Activated naive CD8-positive, alpha-beta T cell treated with anti-CD3 and anti-CD28 coated beads, Interleukin-2, amount 50 U/mL, for 24 hours (primary cell): ENCODE measurements at regions not wholly inside any gene's neighbourhood (a gene's known extent, or its start where the extent isn't known, plus 50 kb on each side); places are given as distances from the start of the nearest gene placed in this dataset.
"Not testable (repeated sequence)": the region's sequence is repeated elsewhere in the genome, so short reads cannot be mapped to it uniquely, and the experiment has no call there.

Experiments
- ATAC-seq: fragments of 150-1000 bp; cut with Tn5 transposase; one replicate; pipeline ENCODE4 v1.10.0; 2021
- DNase-seq: peaks from one replicate; pipeline ENCODE4 v3.0.0; 2021
- H3K27ac Mint-ChIP-seq: one replicate; pipeline ENCODE4 v1.8.0; 2021; ENCODE audit warnings: mild to moderate bottlenecking, mixed read lengths
- H3K27me3 Mint-ChIP-seq: one replicate; pipeline ENCODE4 v1.8.0; 2021; ENCODE audit warnings: mixed read lengths
- H3K36me3 Mint-ChIP-seq: one replicate; pipeline ENCODE4 v1.8.0; 2021; ENCODE audit warnings: low read depth, mixed read lengths
- H3K4me1 Mint-ChIP-seq: one replicate; pipeline ENCODE4 v1.8.0; 2021; ENCODE audit warnings: mixed read lengths
- H3K4me3 Mint-ChIP-seq: one replicate; pipeline ENCODE4 v1.8.0; 2021; ENCODE audit warnings: mild to moderate bottlenecking, moderate library complexity, mixed read lengths
- H3K9me3 Mint-ChIP-seq: one replicate; pipeline ENCODE4 v1.8.0; 2021; ENCODE audit warnings: mixed read lengths

GRCh38 chr4:77432717-77433417 lies 172.8 kb upstream of the CXCL13 start:
- Mint-ChIP-seq H3K36me3 (no peaks in the 10 kb centered on the region), H3K9me3 (no peaks in the 10 kb centered on the region), H3K27ac (no peak overlapping the region), H3K4me3 (no peak overlapping the region), H3K4me1 (peaks cover 13% of the 10 kb centered on the region), H3K27me3 (no peaks in the 10 kb centered on the region)
- ATAC-seq (no peak), DNase-seq (no peak)

DNA sequence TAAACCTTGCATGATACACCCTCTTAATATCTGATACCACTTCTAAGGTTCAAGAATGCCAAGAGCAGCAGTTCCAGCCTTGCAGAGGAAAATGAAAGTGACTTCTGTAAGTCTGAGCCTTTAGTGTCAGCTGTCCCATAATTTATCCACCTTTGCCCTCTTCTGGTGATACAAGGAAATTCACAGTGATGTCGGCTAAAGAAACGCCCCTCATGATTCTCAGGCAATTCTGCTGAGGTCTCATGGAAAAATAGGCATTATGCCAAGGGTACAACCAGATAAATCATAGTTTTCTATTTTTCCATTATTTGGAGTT lies 172.2 kb upstream of the CXCL13 start:
- H3K9me3 Mint-ChIP-seq = no peaks in the 10 kb centered on the region
- H3K36me3 Mint-ChIP-seq = no peaks in the 10 kb centered on the region
- DNase-seq (no peak), ATAC-seq (peak; percentile 81)
- no peak overlapping the region for H3K27ac Mint-ChIP-seq
- H3K4me1 Mint-ChIP-seq = peaks cover 13% of the 10 kb centered on the region
- no peaks in the 10 kb centered on the region for H3K27me3 Mint-ChIP-seq
- no peak overlapping the region for H3K4me3 Mint-ChIP-seq

DNA sequence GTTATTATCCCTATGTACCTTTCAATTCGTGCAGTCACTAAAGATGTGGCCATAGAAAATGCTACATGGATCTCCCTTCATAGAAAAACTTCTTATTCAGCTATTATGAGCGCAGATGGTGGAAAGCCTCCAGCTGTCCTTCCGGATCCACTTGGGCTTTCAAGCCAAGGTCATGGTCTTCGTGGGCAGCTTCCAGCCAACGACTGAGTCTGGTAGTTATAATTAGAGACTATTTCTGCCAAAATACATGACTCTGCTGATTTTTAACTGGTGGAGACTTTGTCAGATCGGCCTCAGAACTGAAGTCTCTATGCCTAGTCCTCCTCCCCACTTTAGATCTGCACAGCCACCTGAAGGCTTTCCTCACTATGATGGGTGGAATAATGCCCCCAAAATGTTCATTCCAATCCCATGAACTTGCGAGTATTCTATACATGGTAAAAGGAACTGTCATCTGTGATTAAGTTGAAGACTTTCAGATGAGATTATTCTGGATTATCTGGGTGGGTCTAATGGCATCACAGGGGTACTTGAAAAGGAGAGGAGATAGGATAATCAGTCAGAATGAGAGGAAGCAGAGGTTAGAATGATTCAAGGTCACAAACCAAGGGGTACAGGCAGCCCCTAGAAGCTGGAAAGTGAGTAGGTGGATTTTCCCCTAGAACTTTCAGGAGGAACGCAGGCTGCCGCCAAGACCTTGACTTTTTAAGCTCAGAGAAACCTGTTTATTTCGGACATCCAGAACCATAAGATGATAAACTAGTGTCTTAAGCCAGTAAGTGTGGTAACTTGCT lies 171.1 kb upstream of the CXCL13 start:
- no peaks in the 10 kb centered on the region for H3K9me3 Mint-ChIP-seq
- no peak overlapping the region for H3K4me3 Mint-ChIP-seq
- ATAC-seq (no peak), DNase-seq (no peak)
- no peaks in the 10 kb centered on the region for H3K27me3 Mint-ChIP-seq
- no peak overlapping the region for H3K27ac Mint-ChIP-seq
- H3K4me1 Mint-ChIP-seq = peaks cover 13% of the 10 kb centered on the region
- H3K36me3 Mint-ChIP-seq = no peaks in the 10 kb centered on the region

- no peak overlapping the region for H3K27ac Mint-ChIP-seq
- DNase-seq (no peak), ATAC-seq (no peak)
- H3K9me3 Mint-ChIP-seq = no peaks in the 10 kb centered on the region
- H3K27me3 Mint-ChIP-seq = no peaks in the 10 kb centered on the region
- no peak overlapping the region for H3K4me3 Mint-ChIP-seq
- H3K4me1 Mint-ChIP-seq = peaks cover 13% of the 10 kb centered on the region
- no peaks in the 10 kb centered on the region for H3K36me3 Mint-ChIP-seq
Measured at GRCh38 chr4:77437079-77437478, 168.5 kb upstream of the CXCL13 start.

GRCh38 chr4:77438549-77438948 lies 167.1 kb upstream of the CXCL13 start:
- no peak for ATAC-seq
- Mint-ChIP-seq H3K36me3 (no peaks in the 10 kb centered on the region), H3K27ac (no peak overlapping the region)

GRCh38 chr4:77443941-77444340 lies 161.7 kb upstream of the CXCL13 start:
- no peak for DNase-seq
- Mint-ChIP-seq H3K36me3 (no peaks in the 10 kb centered on the region), H3K4me3 (no peak overlapping the region), H3K4me1 (no peaks in the 10 kb centered on the region), H3K27ac (no peak overlapping the region), H3K9me3 (no peaks in the 10 kb centered on the region), H3K27me3 (peaks cover 13% of the 10 kb centered on the region)
- ATAC-seq = no peak

More at GRCh38 chr4:77438549-77438948, 167.1 kb upstream of the CXCL13 start:
- H3K4me1 Mint-ChIP-seq = peaks cover 10% of the 10 kb centered on the region
- peaks cover under 1% of the 10 kb centered on the region for H3K27me3 Mint-ChIP-seq
- no peak for DNase-seq
- H3K4me3 Mint-ChIP-seq = no peak overlapping the region
- H3K9me3 Mint-ChIP-seq = no peaks in the 10 kb centered on the region

GRCh38 chr4:77445823-77446222 lies 159.8 kb upstream of the CXCL13 start:
- H3K27ac Mint-ChIP-seq = no peak overlapping the region
- H3K4me3 Mint-ChIP-seq = no peak overlapping the region
- peaks cover 13% of the 10 kb centered on the region for H3K27me3 Mint-ChIP-seq
- no peaks in the 10 kb centered on the region for H3K4me1 Mint-ChIP-seq
- DNase-seq (no peak), ATAC-seq (no peak)
- H3K9me3 Mint-ChIP-seq = no peaks in the 10 kb centered on the region
- H3K36me3 Mint-ChIP-seq = no peaks in the 10 kb centered on the region

- no peak overlapping the region for H3K4me3 Mint-ChIP-seq
- no peaks in the 10 kb centered on the region for H3K9me3 Mint-ChIP-seq
- no peaks in the 10 kb centered on the region for H3K36me3 Mint-ChIP-seq
- no peak overlapping the region for H3K27ac Mint-ChIP-seq
- H3K27me3 Mint-ChIP-seq = peaks cover 13% of the 10 kb centered on the region
- DNase-seq = no peak
- no peaks in the 10 kb centered on the region for H3K4me1 Mint-ChIP-seq
- ATAC-seq = no peak
Measured at GRCh38 chr4:77446601-77447000, 159.0 kb upstream of the CXCL13 start.

DNA sequence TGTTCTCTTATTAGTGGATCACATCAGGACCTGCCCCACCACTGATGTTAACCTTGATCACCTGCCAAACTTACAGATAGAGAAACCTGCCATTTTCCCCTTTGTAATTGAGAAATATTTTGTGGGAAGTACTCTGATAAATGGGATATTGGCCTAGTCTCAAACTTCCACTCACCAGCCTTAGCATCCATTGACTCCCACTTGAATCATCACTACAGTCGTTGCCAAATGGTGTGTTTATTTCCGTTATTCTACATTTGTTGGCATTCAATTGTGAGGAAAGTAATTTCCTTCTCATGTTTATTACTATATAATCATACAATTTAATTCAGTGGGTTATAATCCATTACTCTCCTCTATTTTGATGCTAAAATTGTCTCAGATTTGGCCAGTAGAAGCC lies 156.4 kb upstream of the CXCL13 start:
- Mint-ChIP-seq H3K9me3 (no peaks in the 10 kb centered on the region), H3K36me3 (no peaks in the 10 kb centered on the region), H3K4me3 (no peak overlapping the region), H3K27ac (no peak overlapping the region), H3K4me1 (no peaks in the 10 kb centered on the region), H3K27me3 (peaks cover 9% of the 10 kb centered on the region)
- DNase-seq (no peak), ATAC-seq (no peak)

GRCh38 chr4:77450006-77450405 lies 155.6 kb upstream of the CXCL13 start:
- no peak overlapping the region for H3K4me3 Mint-ChIP-seq
- H3K36me3 Mint-ChIP-seq = no peaks in the 10 kb centered on the region
- DNase-seq (no peak), ATAC-seq (no peak)
- H3K9me3 Mint-ChIP-seq = no peaks in the 10 kb centered on the region
- peaks cover 9% of the 10 kb centered on the region for H3K27me3 Mint-ChIP-seq
- H3K27ac Mint-ChIP-seq = no peak overlapping the region
- H3K4me1 Mint-ChIP-seq = no peaks in the 10 kb centered on the region

- peaks cover 5% of the 10 kb centered on the region for H3K27me3 Mint-ChIP-seq
- H3K36me3 Mint-ChIP-seq = no peaks in the 10 kb centered on the region
- H3K4me3 Mint-ChIP-seq = no peak overlapping the region
- DNase-seq (no peak), ATAC-seq (no peak)
- no peaks in the 10 kb centered on the region for H3K4me1 Mint-ChIP-seq
- H3K9me3 Mint-ChIP-seq = no peaks in the 10 kb centered on the region
- no peak overlapping the region for H3K27ac Mint-ChIP-seq
Measured at GRCh38 chr4:77451530-77451929, 154.1 kb upstream of the CXCL13 start.

GRCh38 chr4:77452117-77452516 lies 153.5 kb upstream of the CXCL13 start:
- not testable (repeated sequence) for H3K4me1 Mint-ChIP-seq, H3K36me3 Mint-ChIP-seq, H3K4me3 Mint-ChIP-seq, H3K9me3 Mint-ChIP-seq, H3K27me3 Mint-ChIP-seq, ATAC-seq, H3K27ac Mint-ChIP-seq, DNase-seq

GRCh38 chr4:77453911-77454310 lies 151.7 kb upstream of the CXCL13 start:
- DNase-seq (no peak), ATAC-seq (no peak)
- Mint-ChIP-seq H3K9me3 (no peaks in the 10 kb centered on the region), H3K4me1 (no peaks in the 10 kb centered on the region), H3K36me3 (no peaks in the 10 kb centered on the region), H3K27ac (no peak overlapping the region), H3K27me3 (no peaks in the 10 kb centered on the region), H3K4me3 (no peak overlapping the region)

- no peaks in the 10 kb centered on the region for H3K4me1 Mint-ChIP-seq
Measured at GRCh38 chr4:77454858-77455257, 150.8 kb upstream of the CXCL13 start.

DNA sequence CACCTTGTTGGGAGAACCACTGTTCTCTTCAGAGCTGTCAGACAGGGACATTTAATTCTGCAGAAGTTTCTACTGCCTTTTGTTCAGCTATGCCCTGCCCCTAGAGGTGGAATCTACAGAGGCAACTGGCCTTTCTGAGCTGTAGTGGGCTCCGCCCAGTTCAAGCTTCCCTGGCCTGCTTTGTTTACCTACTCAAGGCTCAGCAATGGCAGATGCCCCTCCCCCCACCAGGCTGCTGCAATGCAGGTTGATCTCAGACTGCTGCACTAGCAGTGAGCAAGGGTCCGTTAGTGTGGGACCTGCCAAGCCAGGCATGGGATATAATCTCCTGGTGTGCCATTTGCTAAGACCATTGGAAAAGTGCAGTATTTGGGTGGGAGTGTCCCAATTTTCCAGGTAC lies 141.5 kb upstream of the CXCL13 start:
- ATAC-seq, H3K36me3 Mint-ChIP-seq, H3K27me3 Mint-ChIP-seq, H3K27ac Mint-ChIP-seq, DNase-seq, H3K9me3 Mint-ChIP-seq, H3K4me1 Mint-ChIP-seq, H3K4me3 Mint-ChIP-seq: not testable (repeated sequence)

More at GRCh38 chr4:77454858-77455257, 150.8 kb upstream of the CXCL13 start:
- ATAC-seq (no peak), DNase-seq (no peak)
- H3K36me3 Mint-ChIP-seq = no peaks in the 10 kb centered on the region
- no peaks in the 10 kb centered on the region for H3K27me3 Mint-ChIP-seq
- H3K27ac Mint-ChIP-seq = no peak overlapping the region
- no peaks in the 10 kb centered on the region for H3K9me3 Mint-ChIP-seq
- no peak overlapping the region for H3K4me3 Mint-ChIP-seq
